SK-N-SH (cell line): ENCODE measurements at regions not wholly inside any gene's neighbourhood (a gene's known extent, or its start where the extent isn't known, plus 50 kb on each side); places are given as distances from the start of the nearest gene placed in this dataset.

Source experiments
- CTCF ChIA-PET: fragments of 300-600, 350-600 bp; formaldehyde crosslinking; extraction: SDS; loops from one replicate; lab custom pipeline; 2021; lab: Yijun Ruan, JAX
- POLR2A ChIA-PET: fragments of 350-600 bp; sonication (Branson Sonifier 250); formaldehyde crosslinking; extraction: SDS; loops from one replicate; lab custom pipeline; 2020; ENCODE audit warnings: antibody characterized with exemption, inconsistent platforms; lab: Yijun Ruan, JAX
- DNase-seq: peaks from one replicate; pipeline ENCODE4 v3.0.0; 2012
- H2AFZ ChIP-seq: fragments of 200-600 bp; sonication (generic); 2 replicates; pipeline ENCODE4 v1.8.1; 2016; ENCODE audit warnings: antibody characterized with exemption, mild to moderate bottlenecking, low read depth
- H3F3A ChIP-seq: fragments of 200-600 bp; sonication (generic); replicated peaks from 2 replicates; pipeline ENCODE3; 2016; ENCODE audit warnings: antibody characterized with exemption, mild to moderate bottlenecking; ENCODE audit not compliant: insufficient read depth
- H3K27ac ChIP-seq, 2 experiments: fragments of 200-500 bp in 1 of 2; fragments of 200-600 bp in 1 of 2; sonication (Bioruptor generic) in 1 of 2; sonication (generic), shearing (Covaris generic) in 1 of 2; 2 replicates each; pipeline versions ENCODE4 v1.5.1 to v1.6.1; 2014 to 2016; ENCODE audit warnings: low read depth in 2 of 2, inconsistent platforms in 1 of 2, low read length in 1 of 2, mild to moderate bottlenecking in 1 of 2, mixed read lengths in 1 of 2
- H3K27me3 ChIP-seq: fragments of 200-600 bp; sonication (generic), shearing (Covaris generic); 2 replicates; pipeline ENCODE4 v1.6.1; 2016; ENCODE audit warnings: mixed run types; ENCODE audit not compliant: insufficient read depth
- H3K36me3 ChIP-seq, 2 experiments: fragments of 200-500 bp in 1 of 2; fragments of 200-600 bp in 1 of 2; sonication (Bioruptor generic) in 1 of 2; sonication (generic) in 1 of 2; replicated peaks in 1 of 2; 2 replicates each; pipeline versions ENCODE3 to v1.5.1; 2014 to 2016; ENCODE audit warnings: low read length in 1 of 2, mild to moderate bottlenecking in 1 of 2; ENCODE audit not compliant: insufficient read depth in 2 of 2, control insufficient read depth in 1 of 2
- H3K4me1 ChIP-seq, 2 experiments: fragments of 200-500 bp in 1 of 2; fragments of 200-600 bp in 1 of 2; sonication (Bioruptor generic) in 1 of 2; sonication (generic), shearing (Covaris generic) in 1 of 2; 2 replicates each; pipeline versions ENCODE4 v1.5.1 to v1.6.1; 2014 to 2016; ENCODE audit warnings: low read depth in 1 of 2, low read length in 1 of 2, mixed run types in 1 of 2; ENCODE audit not compliant: insufficient read depth in 2 of 2, control insufficient read depth in 1 of 2
- H3K4me2 ChIP-seq: fragments of 200-600 bp; sonication (generic), shearing (Covaris generic); 2 replicates; pipeline ENCODE4 v1.6.1; 2017; ENCODE audit warnings: mixed run types
- H3K4me3 ChIP-seq, 2 experiments: fragments of 200-500 bp in 1 of 2; fragments of 200-600 bp in 1 of 2; sonication (Bioruptor generic) in 1 of 2; sonication (generic), shearing (Covaris generic) in 1 of 2; 2 replicates each; pipeline versions ENCODE4 v1.5.1 to v1.8.1; 2014 to 2016; ENCODE audit warnings: low read depth in 2 of 2, inconsistent platforms in 1 of 2, low read length in 1 of 2, mild to moderate bottlenecking in 1 of 2, mixed read lengths in 1 of 2, moderate library complexity in 1 of 2
- H3K79me2 ChIP-seq: fragments of 200-600 bp; sonication (generic); 2 replicates; pipeline ENCODE4 v1.8.1; 2017; ENCODE audit warnings: mild to moderate bottlenecking; ENCODE audit not compliant: insufficient read depth
- H3K9ac ChIP-seq: fragments of 200-600 bp; sonication (generic); 2 replicates; pipeline ENCODE4 v1.6.1; 2017; ENCODE audit warnings: mixed run types
- H3K9me2 ChIP-seq: fragments of 200-600 bp; sonication (generic); 2 replicates; pipeline ENCODE4 v1.6.1; 2017; ENCODE audit warnings: mixed run types
- H3K9me3 ChIP-seq: fragments of 200-600 bp; sonication (generic); 2 replicates; pipeline ENCODE4 v1.6.1; 2017; ENCODE audit warnings: mixed run types, mild to moderate bottlenecking, moderate library complexity
- H4K20me1 ChIP-seq: fragments of 200-600 bp; sonication (generic); 2 replicates; pipeline ENCODE4 v1.6.1; 2017; ENCODE audit warnings: mild to moderate bottlenecking, mixed run types; ENCODE audit not compliant: insufficient read depth
- CHD2 ChIP-seq: fragments of 150-350 bp; IDR thresholded peaks from 2 replicates; pipeline ENCODE4 v1.6.1; 2018; ENCODE audit warnings: low read length; ENCODE audit not compliant: partially characterized antibody
- ELF1 ChIP-seq: IDR thresholded peaks from 2 replicates; pipeline ENCODE4 v1.4.0; 2012
- EP300 ChIP-seq, 2 experiments: IDR thresholded peaks; 2 replicates each; pipeline versions ENCODE4 v1.4.0 to v1.6.1; 2012; ENCODE audit warnings: borderline replicate concordance in 1 of 2, low read depth in 1 of 2, low read length in 1 of 2
- FOXJ3 ChIP-seq: sonication (generic); formaldehyde crosslinking; IDR thresholded peaks from 2 replicates; pipeline ENCODE4 v1.5.1; 2020; ENCODE audit warnings: mild to moderate bottlenecking, missing genetic modification reagents
- FOXM1 ChIP-seq: IDR thresholded peaks from 2 replicates; pipeline ENCODE4 v1.4.0; 2012; ENCODE audit warnings: low read depth, mild to moderate bottlenecking
- GABPA ChIP-seq: IDR thresholded peaks from 2 replicates; pipeline ENCODE4 v1.4.0; 2012; ENCODE audit warnings: low read depth, mild to moderate bottlenecking
- GATA2 ChIP-seq: sonication (generic); formaldehyde crosslinking; IDR thresholded peaks from 2 replicates; pipeline ENCODE4 v1.5.0; 2020; ENCODE audit warnings: mild to moderate bottlenecking, missing genetic modification reagents
- MEF2A ChIP-seq: IDR thresholded peaks from 2 replicates; pipeline ENCODE4 v1.4.0; 2012; ENCODE audit warnings: low read depth, borderline replicate concordance
- MXI1 ChIP-seq: IDR thresholded peaks from 2 replicates; pipeline ENCODE4 v1.6.1; 2012; ENCODE audit warnings: mild to moderate bottlenecking, low read depth, low read length, improper control_type of control experiment
- NFIC ChIP-seq: IDR thresholded peaks from 2 replicates; pipeline ENCODE4 v1.4.0; 2012; ENCODE audit warnings: borderline replicate concordance
- NRF1 ChIP-seq: IDR thresholded peaks from 2 replicates; pipeline ENCODE4 v1.6.1; 2012; ENCODE audit warnings: low read depth, mild to moderate bottlenecking, low read length
- RAD21 ChIP-seq: IDR thresholded peaks from 2 replicates; pipeline ENCODE4 v1.6.1; 2012; ENCODE audit warnings: mild to moderate bottlenecking, low read length
- RCOR1 ChIP-seq: fragments of 150-350 bp; IDR thresholded peaks from 2 replicates; pipeline ENCODE4 v1.6.1; 2017; ENCODE audit warnings: antibody characterized with exemption, low read length
- RFX5 ChIP-seq: IDR thresholded peaks from 2 replicates; pipeline ENCODE4 v1.6.1; 2012; ENCODE audit warnings: mild to moderate bottlenecking, improper control_type of control experiment, low read length
- RXRA ChIP-seq: IDR thresholded peaks from 2 replicates; pipeline ENCODE4 v1.4.0; 2012; ENCODE audit warnings: low read depth, mild to moderate bottlenecking, borderline replicate concordance
- SMC3 ChIP-seq: IDR thresholded peaks from 2 replicates; pipeline ENCODE4 v1.6.1; 2012; ENCODE audit warnings: low read depth, low read length, improper control_type of control experiment
- TAF1 ChIP-seq: IDR thresholded peaks from 2 replicates; pipeline ENCODE4 v1.6.1; 2012; ENCODE audit warnings: low read depth, mild to moderate bottlenecking, low read length, moderate library complexity, borderline replicate concordance
- TCF12 ChIP-seq: IDR thresholded peaks from 2 replicates; pipeline ENCODE4 v1.4.0; 2012
- YY1 ChIP-seq: IDR thresholded peaks from 2 replicates; pipeline ENCODE4 v1.4.0; 2012; ENCODE audit warnings: low read depth, mild to moderate bottlenecking
- WGBS: methylation state at CpG from one replicate; pipeline ENCODE4 v1.1.6; 2017; ENCODE audit warnings: low lambda C conversion rate; 5-methylcytosine and 5-hydroxymethylcytosine counted together
- TF ChIP-seq, protein P1 (sequence below): IDR thresholded peaks from 2 replicates; pipeline ENCODE4 v1.4.0; 2012; ENCODE audit warnings: low read depth, borderline replicate concordance
- TF ChIP-seq, protein P2 (sequence below): IDR thresholded peaks from 2 replicates; pipeline ENCODE4 v1.4.0; 2012; ENCODE audit warnings: low read depth, borderline replicate concordance
- TF ChIP-seq, protein P3 (sequence below): IDR thresholded peaks from 2 replicates; pipeline ENCODE4; 2012
- TF ChIP-seq, protein P4 (sequence below): IDR thresholded peaks from 2 replicates; pipeline ENCODE4 v1.4.0; 2012; ENCODE audit warnings: low read depth
- TF ChIP-seq, protein P5 (sequence below): fragments of 150-350 bp; IDR thresholded peaks from 2 replicates; pipeline ENCODE4 v1.6.1; 2016; ENCODE audit warnings: mild to moderate bottlenecking, low read depth, low read length

DNA sequence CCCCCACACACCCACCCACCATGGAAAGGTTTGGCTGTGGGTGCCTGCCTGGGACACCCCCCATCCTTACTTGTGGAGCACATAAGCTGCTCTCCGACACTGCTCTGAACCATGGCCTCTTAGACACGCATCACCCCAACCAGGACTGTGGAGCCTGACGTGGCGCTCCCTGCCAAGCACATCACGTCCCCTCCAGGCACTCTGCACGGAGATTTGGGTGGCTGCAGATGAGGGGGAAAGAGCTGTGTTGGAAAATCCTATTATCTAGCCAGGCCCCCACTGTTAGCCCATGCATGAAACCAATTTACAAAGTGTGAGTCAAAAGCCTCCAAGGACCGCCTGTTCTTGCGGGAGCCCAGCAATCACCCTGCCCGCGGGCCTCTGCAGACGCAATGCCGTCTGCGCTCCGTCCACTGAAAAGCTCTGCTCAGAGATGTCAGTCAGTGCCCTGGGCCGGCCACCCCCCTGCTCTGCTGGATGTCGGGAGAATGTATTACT, 163.4 kb upstream of the NECTIN1 start (continued):
- TF ChIP-seq, protein P1, sequence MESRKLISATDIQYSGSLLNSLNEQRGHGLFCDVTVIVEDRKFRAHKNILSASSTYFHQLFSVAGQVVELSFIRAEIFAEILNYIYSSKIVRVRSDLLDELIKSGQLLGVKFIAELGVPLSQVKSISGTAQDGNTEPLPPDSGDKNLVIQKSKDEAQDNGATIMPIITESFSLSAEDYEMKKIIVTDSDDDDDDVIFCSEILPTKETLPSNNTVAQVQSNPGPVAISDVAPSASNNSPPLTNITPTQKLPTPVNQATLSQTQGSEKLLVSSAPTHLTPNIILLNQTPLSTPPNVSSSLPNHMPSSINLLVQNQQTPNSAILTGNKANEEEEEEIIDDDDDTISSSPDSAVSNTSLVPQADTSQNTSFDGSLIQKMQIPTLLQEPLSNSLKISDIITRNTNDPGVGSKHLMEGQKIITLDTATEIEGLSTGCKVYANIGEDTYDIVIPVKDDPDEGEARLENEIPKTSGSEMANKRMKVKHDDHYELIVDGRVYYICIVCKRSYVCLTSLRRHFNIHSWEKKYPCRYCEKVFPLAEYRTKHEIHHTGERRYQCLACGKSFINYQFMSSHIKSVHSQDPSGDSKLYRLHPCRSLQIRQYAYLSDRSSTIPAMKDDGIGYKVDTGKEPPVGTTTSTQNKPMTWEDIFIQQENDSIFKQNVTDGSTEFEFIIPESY, result no peak
- TF ChIP-seq SMC3 (no peak), GABPA (no peak), CHD2 (peak; percentile 80), FOXM1 (no peak)
- TF ChIP-seq, protein P2, sequence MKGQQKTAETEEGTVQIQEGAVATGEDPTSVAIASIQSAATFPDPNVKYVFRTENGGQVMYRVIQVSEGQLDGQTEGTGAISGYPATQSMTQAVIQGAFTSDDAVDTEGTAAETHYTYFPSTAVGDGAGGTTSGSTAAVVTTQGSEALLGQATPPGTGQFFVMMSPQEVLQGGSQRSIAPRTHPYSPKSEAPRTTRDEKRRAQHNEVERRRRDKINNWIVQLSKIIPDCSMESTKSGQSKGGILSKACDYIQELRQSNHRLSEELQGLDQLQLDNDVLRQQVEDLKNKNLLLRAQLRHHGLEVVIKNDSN, result no peak
- TF ChIP-seq, protein P3, sequence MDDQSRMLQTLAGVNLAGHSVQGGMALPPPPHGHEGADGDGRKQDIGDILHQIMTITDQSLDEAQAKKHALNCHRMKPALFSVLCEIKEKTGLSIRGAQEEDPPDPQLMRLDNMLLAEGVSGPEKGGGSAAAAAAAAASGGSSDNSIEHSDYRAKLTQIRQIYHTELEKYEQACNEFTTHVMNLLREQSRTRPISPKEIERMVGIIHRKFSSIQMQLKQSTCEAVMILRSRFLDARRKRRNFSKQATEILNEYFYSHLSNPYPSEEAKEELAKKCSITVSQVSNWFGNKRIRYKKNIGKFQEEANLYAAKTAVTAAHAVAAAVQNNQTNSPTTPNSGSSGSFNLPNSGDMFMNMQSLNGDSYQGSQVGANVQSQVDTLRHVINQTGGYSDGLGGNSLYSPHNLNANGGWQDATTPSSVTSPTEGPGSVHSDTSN, result no peak
- TF ChIP-seq, all 33 proteins: peak for 9

DNA sequence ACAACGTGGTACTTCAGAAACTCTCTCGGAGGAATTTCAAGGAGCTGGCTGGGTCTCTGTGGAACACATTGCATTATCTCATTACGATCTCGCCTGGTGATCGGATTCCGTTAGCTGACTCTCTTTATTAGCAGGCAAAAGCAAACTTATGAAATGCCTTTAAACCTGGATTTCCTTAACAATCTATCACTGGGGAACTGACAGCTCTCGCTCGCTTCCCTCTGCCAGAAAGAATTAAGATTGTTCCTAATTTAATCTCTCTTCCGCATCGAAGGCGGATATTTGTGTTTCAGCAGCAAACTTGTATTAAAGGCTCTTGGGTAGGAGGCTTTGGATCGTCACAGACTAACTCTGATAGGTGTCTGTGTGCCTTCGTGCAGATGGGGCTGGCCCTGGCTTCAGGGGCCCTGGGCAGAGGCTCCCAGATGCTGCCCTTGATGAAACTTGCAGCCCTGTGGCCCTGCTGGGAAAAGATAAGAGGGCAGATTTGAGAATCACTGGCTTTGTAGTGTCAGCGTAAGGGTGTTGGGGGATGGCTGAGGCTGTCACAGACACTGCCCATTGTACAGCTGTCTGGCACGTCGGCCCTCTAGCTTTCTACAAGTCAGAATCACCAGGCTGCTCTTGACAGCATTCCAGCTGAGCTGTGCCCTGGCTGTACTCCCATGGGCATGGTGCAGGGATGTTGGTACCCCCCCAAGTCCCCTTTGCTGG, 162.2 kb upstream of the NECTIN1 start:
- no peaks in the 10 kb centered on the region for H3F3A ChIP-seq
- H4K20me1 ChIP-seq, result no peaks in the 10 kb centered on the region
- WGBS, result 47% methylated on average over 13 of the region's 16 CpGs
- H3K9me3 ChIP-seq, result no peaks in the 10 kb centered on the region
- H3K36me3 ChIP-seq, result no peaks in the 10 kb centered on the region
- no peak overlapping the region for H2AFZ ChIP-seq
- peak overlapping the region in 1 of 2 experiments; percentile 100; a peak in 2 of 4 replicates for H3K27ac ChIP-seq
- DNase-seq, result peak; percentile 74
- POLR2A ChIA-PET, result interaction anchor here (0.7 to 5.0 kb wide), 22 partner anchors 9 to 227 kb away, joined by 3 to 87 read pairs (median 6); partner anchors contain the start of gene NECTIN1
- no peak overlapping the region for H3K4me3 ChIP-seq
- H3K9me2 ChIP-seq, result no peaks in the 10 kb centered on the region
- no peak overlapping the region for H3K4me2 ChIP-seq
- CTCF ChIA-PET, result interaction anchor here (0.8 to 6.2 kb wide), 19 partner anchors 10 to 230 kb away, joined by 3 to 46 read pairs (median 4); partner anchors contain the start of gene NECTIN1
- H3K79me2 ChIP-seq, result no peaks in the 10 kb centered on the region
- TF ChIP-seq EP300 (IDR thresholded peaks at IDR 0.05; ENCODE audit: borderline replicate concordance in 1 of 2, low read depth in 1 of 2, low read length in 1 of 2) (peak in 1 of 2 experiments; percentile 96; a peak in 2 of 4 replicates), TAF1 (no peak), CHD2 (peak; percentile 88), RCOR1 (peak; percentile 87), TCF12 (no peak), NRF1 (no peak), RFX5 (no peak), MXI1 (peak; percentile 87; the same call in 1 of the 2 replicates), NFIC (no peak), RXRA (no peak), FOXJ3 (CRISPR knock-in tag) (peak; percentile 98), MEF2A (no peak), RAD21 (peak; percentile 38; the same call in 1 of the 2 replicates), YY1 (no peak), GATA2 (CRISPR knock-in tag) (peak; percentile 98), ELF1 (no peak)
- TF ChIP-seq, protein P4, sequence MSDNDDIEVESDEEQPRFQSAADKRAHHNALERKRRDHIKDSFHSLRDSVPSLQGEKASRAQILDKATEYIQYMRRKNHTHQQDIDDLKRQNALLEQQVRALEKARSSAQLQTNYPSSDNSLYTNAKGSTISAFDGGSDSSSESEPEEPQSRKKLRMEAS, result no peak
- TF ChIP-seq, protein P5, sequence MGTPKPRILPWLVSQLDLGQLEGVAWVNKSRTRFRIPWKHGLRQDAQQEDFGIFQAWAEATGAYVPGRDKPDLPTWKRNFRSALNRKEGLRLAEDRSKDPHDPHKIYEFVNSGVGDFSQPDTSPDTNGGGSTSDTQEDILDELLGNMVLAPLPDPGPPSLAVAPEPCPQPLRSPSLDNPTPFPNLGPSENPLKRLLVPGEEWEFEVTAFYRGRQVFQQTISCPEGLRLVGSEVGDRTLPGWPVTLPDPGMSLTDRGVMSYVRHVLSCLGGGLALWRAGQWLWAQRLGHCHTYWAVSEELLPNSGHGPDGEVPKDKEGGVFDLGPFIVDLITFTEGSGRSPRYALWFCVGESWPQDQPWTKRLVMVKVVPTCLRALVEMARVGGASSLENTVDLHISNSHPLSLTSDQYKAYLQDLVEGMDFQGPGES, result no peak
- H3K9ac ChIP-seq, result no peak overlapping the region
- peaks cover 0 to 80% of the 10 kb centered on the region in 2 experiments; a peak in 2 of 4 replicates for H3K4me1 ChIP-seq
- peaks cover 17% of the 10 kb centered on the region for H3K27me3 ChIP-seq
